GM21786 (cell line): ENCODE measurements at regions not wholly inside any gene's neighbourhood (a gene's known extent, or its start where the extent isn't known, plus 50 kb on each side); places are given as distances from the start of the nearest gene placed in this dataset.

ENCODE experiments used
- ATAC-seq: cut with Tn5 transposase; IDR thresholded peaks from one replicate; pipeline ENCODE4 v1.9.1; 2021; ENCODE audit not compliant: unreplicated experiment

- ATAC-seq, result no peak
These were observed 180.0 kb downstream of the TBXT start for GRCh38 chr6:165987483-165988301.

- ATAC-seq, result no peak
These were observed 180.7 kb downstream of the TBXT start for GRCh38 chr6:165986914-165987482.

DNA sequence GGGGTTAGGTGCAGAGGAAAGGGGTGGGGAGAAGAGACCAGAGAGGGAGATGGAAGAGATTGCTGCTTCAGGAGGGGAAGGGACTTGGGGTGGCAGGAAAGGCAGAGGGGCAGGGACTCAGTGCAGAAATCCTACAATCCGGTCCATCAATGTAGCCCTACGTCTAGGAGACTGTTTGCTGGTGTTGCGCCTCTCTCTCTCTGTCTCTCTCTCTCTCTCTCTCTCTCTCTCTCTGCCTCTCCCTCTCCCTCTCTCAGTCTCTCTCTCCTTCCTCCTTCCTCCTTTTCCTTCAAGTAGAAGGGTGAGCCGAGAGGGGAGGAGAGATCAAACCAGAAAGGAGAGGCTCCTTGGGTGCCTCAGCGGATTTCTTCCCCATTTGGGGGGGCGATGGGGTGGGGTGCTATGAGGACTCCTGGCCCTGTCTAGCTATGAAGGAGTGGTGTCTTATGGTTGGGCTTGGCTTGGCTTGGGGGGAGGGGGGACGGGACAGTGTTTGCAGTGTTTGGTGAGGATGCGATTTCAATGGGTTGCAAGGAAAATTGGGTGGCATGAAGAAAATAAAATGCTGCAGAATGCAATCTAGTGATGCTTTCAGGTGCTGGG is 181.2 kb downstream of the TBXT start:
- ATAC-seq, result no peak

- no peak for ATAC-seq
These were observed 181.8 kb downstream of the TBXT start for GRCh38 chr6:165985806-165986299.

- no peak for ATAC-seq
These were observed 182.3 kb downstream of the TBXT start for GRCh38 chr6:165985281-165985805.

GRCh38 chr6:165984729-165985275 is 182.8 kb downstream of the TBXT start:
- ATAC-seq, result no peak

DNA sequence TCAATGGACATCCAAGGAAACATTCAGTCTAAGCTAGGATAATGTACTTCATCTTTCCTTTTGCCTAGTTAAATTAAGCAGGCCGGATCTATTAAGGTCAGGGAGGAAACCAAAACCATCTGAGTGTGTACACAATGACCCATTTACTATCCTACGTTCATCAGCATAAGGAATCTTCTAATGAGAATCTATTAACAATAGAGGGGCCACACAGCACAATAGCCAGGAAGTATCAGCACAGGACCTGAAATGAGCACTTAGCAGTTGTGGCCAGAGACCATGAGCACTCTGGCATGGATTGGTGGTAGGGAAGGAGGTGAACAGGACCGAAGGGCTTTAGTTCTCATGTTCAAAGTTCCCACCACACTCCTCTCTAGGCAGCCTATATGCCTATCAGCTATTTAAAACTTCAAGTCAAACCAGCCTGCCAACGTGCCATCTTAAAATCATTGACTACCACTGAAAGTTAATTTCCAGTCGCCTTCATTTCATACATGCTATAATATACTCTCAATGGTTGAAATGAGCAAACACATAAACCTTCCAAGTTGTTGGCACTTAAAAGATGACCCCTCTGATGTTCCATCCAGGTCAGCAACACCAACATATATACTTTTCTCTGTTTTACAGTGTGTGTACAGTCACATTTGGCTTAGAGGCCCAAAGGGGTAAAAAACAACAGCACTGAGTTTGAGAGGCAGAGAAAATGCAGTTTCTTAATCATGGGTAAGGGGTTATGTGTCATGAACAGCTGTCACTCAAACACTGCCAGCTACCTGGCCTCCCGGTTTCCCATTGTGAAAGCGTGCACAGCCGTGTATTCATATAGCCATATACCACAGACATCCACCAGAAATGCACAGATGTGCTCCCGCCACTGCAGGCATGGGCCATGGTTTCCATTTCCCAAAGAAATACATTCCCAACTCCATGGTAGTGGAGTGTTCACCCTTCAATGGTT is 184.3 kb downstream of the TBXT start:
- ATAC-seq, result no peak

DNA sequence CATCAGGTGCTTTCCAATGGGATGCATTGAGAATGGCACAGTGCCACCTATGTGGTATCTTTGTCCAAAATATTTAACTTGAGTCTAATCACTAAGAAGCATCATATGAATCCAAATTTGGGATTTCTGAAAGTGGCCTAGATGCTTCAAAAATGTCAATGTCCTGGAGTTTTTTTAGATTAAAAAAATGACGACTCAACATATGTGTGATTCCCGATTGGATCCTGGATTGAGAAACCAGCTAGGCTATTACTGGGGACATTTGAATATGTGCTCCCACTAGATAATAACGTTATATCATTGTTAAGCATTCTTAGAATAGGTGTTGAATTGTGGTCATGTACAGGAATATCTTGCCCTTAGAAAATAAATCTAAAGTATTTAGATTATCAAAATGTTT is 189.2 kb downstream of the TBXT start:
- ATAC-seq, result no peak

DNA sequence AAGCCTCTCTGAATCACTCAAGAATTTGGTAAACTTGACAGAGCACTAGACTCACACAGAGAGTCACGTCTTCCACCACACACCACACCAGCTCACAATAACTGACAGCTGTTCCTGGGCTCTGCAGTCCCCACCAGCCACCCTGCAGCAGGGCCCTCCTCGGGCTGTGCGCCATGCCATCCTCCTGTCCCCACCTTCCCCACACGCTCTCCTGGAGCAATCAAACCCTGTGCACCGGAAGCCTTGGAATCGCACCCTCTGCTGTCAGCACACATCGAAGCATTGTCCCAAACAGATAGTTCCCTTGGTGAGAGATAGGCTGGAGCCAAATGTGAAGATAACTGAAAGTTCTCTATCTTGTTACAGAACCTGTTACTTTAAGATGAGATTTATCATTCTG is 191.0 kb downstream of the TBXT start:
- ATAC-seq, result no peak

GRCh38 chr6:165974817-165975216 is 192.8 kb downstream of the TBXT start:
- ATAC-seq, result no peak

DNA sequence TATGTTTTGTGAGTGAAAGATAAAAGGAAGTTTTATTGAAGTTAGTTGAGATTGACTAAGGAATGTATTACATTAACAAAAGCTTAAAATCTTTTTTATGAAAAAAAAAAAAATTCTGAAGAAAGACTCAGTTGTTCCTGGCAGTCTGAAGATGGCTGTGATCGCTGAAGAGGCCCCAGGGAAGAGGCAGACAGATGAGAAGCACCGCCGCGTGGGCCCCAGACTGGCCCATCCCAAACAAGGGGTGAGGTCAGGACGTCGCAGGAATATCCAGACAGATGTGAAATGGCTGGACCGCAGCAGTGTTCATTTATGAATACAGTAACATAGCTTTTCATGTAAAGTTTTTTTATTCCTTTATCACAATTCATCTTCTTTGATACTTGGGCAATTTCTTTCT is 194.2 kb downstream of the TBXT start:
- no peak for ATAC-seq

DNA sequence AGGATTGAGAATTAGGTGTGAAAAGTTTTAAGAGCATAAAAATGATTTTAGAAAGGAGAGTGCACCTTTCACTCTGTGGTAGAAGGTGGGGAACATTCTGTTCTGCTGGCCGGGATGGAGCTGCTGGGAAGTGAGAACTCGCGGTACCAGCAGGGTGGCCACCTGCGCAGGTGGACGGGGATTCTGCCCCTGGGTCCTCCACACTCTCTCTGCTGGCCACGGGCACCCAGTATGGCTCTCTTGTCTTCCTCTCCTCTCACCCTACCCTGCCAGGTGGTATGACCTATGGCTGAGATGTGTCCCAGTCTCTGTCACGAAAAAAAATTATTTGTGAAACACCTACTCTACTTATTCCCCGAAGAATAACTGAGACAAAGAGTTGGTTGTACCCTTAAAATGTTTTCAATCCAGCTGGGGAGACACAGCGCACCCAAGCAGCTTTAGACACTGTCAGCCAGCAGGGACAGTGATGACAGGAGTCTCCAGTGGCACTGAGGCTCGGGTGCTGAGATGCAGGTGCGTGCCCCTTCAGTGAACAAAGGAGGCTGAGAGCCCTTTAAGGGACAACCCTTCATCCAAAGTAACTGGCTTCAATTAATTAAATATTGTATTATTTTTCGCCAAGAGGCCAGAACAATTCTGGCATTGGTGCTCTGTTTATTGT is 195.4 kb downstream of the TBXT start:
- no peak for ATAC-seq

- no peak for ATAC-seq
These were observed 196.4 kb downstream of the TBXT start for GRCh38 chr6:165971202-165971601.

- no peak for ATAC-seq
These were observed 197.7 kb downstream of the TBXT start for GRCh38 chr6:165970001-165970400.

DNA sequence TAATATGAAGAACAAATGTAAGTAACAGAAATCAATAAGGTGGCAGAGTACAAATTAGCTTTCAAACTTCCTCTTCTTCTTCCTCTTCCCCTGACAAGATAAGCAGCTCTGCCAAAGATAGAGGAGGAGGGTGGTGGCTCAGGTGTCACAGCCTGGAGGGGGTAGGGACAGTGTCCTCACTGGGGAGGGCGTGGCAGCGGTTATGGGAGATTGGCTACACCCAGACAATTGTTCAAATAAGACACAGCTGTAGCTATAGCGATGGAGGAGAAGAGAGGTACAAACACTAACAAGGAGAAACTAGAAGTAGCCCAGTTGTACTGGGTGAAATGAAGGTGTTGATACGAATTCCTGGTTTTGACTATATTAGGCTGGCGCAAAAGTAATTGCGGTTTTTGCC is 198.5 kb downstream of the TBXT start:
- no peak for ATAC-seq

GRCh38 chr6:165968408-165968807 is 199.2 kb downstream of the TBXT start:
- ATAC-seq, result no peak

DNA sequence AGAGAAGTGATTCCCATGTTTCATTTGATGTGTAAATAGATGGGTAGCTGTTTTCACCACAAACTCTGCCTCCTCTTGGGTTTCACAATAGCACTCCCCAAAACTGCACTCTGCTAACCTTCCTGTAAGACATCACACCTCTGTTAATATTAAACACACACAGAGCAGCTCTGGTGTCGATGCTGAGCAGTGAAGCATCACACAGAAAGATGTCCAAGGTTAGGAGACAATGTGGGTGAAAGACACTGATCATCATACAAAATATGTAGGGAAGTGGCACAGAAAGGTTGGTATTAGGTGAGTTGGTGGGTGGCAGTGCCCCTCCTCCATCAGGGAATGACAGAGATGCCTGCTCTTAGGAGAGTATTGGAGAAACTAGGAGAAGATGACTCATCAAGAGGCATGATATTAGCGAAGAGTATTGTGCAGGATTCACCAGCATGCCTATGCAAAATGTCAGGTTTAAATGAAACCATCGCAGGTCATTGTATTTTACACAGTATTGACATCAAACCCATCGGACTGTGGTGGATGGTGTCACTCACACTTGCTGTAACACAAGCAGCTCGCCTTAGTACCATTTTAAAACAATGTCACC is 199.7 kb downstream of the TBXT start:
- no peak for ATAC-seq

DNA sequence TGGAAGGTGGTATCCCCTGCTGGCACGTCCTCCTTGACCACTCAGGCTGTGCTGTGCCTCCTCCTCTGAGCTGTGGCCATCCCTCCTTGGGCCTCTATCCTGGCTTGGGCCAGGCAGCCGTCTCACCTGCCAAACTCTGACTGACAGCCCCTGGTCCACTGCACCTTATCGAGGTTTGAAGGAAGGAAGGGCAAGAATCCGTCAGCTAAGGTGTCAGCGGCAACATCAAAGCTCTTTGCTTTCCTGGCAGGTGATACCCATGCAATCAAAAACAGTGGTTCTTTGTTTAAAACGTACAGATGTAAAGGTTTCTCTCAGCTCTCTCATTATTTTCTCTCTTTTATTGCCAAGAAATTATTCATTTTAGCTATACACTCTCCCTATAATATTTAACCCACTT is 203.9 kb downstream of the TBXT start:
- no peak for ATAC-seq

DNA sequence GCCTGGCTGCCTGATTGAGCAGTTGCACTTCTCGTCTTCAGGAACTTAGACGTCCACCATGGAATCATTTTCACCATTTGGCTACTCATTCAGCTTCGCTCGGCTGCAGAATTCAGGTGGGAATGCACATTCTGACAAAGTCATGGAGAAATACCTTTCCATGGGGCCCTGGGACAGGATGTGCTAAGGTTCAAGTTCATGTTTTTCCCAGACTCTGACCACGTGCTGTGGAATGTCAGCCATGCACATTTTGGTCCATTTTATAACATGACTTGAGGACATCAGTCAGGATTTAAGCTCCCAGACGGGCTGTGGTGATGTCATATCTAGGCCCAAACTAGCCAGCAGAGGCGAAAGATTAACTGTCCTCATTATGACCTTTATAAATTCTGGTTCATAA is 205.3 kb downstream of the TBXT start:
- no peak for ATAC-seq

- no peak for ATAC-seq
These were observed 206.4 kb downstream of the TBXT start for GRCh38 chr6:165961233-165961632.
